HG03342 (cell line): ENCODE measurements at regions not wholly inside any gene's neighbourhood (a gene's known extent, or its start where the extent isn't known, plus 50 kb on each side); places are given as distances from the start of the nearest gene placed in this dataset.

ENCODE experiments used
- ATAC-seq: cut with Tn5 transposase; IDR thresholded peaks from one replicate; pipeline ENCODE4 v1.9.1; 2021; ENCODE audit warnings: mild to moderate bottlenecking, moderate library complexity; ENCODE audit not compliant: unreplicated experiment

- no peak for ATAC-seq
Measured at GRCh38 chr14:101200650-101201516, 297.4 kb upstream of the RTL1 start.

- ATAC-seq = no peak
Measured at GRCh38 chr14:101201535-101202151, 298.1 kb upstream of the RTL1 start.

GRCh38 chr14:101202627-101203404 lies 299.3 kb upstream of the RTL1 start:
- no peak for ATAC-seq

GRCh38 chr14:101206556-101206955 lies 303.0 kb upstream of the RTL1 start:
- ATAC-seq = no peak

GRCh38 chr14:101207041-101207440 lies 303.5 kb upstream of the RTL1 start:
- no peak for ATAC-seq

GRCh38 chr14:101207897-101208296 lies 304.4 kb upstream of the RTL1 start:
- ATAC-seq = no peak

GRCh38 chr14:101209594-101209993 lies 306.1 kb upstream of the RTL1 start:
- no peak for ATAC-seq

- ATAC-seq = no peak
Measured at GRCh38 chr14:101215266-101215665, 311.7 kb upstream of the RTL1 start.

- ATAC-seq = no peak
Measured at GRCh38 chr14:101215927-101216326, 312.4 kb upstream of the RTL1 start.

GRCh38 chr14:101216366-101217079 lies 313.0 kb upstream of the RTL1 start:
- no peak for ATAC-seq

GRCh38 chr14:101217080-101217463 lies 313.6 kb upstream of the RTL1 start:
- ATAC-seq = no peak

GRCh38 chr14:101217616-101218371 lies 314.3 kb upstream of the RTL1 start:
- no peak for ATAC-seq

- no peak for ATAC-seq
Measured at GRCh38 chr14:101219896-101220703, 316.6 kb upstream of the RTL1 start.

- ATAC-seq = no peak
Measured at GRCh38 chr14:101220921-101221510, 317.5 kb upstream of the RTL1 start.

GRCh38 chr14:101221549-101222160 lies 318.1 kb upstream of the RTL1 start:
- ATAC-seq = no peak

- no peak for ATAC-seq
Measured at GRCh38 chr14:101222362-101223070, 319.0 kb upstream of the RTL1 start.

GRCh38 chr14:101223127-101223526 lies 319.6 kb upstream of the RTL1 start:
- no peak for ATAC-seq

GRCh38 chr14:101223561-101224162 lies 320.1 kb upstream of the RTL1 start:
- ATAC-seq = no peak
